ENCODE measurements at regions not wholly inside any gene's neighbourhood (a gene's known extent, or its start where the extent isn't known, plus 50 kb on each side); places are given as distances from the start of the nearest gene placed in this dataset.

DNA sequence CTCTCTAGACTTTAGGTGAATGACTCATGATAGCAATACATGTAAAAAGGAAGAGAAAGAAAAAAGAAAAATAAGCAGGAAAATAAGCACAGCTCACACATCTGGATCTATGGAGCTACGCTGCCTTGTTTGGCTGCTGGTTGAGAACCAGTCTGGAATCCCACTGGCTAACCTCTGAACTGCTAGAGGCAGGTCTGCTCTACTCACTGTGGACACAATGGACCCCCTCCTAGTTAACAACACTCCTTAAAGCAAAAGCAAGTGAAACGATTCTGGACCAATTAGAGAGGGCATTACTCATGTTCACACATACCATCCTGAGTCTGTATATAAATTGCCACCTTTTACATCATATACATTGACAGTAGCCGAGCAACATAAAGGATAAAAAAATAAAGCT, 383.2 kb upstream of the FLRT2 start:
- no peak for DNase-seq (ENCODE audit: low read depth in 1 of 2, low spot score in 1 of 2)
- TF ChIP-seq SPI1 (IDR thresholded peaks at IDR 0.05; ENCODE audit: borderline replicate concordance, low read depth) (no peak), CTCF (IDR thresholded peaks at IDR 0.05; ENCODE audit: insufficient read depth, low read length) (no peak), GABPA (IDR thresholded peaks at IDR 0.05; ENCODE audit: low read depth) (no peak), POLR2AphosphoS5 (IDR thresholded peaks at IDR 0.05; ENCODE audit: low read depth) (no peak)
- TF ChIP-seq, protein P1, sequence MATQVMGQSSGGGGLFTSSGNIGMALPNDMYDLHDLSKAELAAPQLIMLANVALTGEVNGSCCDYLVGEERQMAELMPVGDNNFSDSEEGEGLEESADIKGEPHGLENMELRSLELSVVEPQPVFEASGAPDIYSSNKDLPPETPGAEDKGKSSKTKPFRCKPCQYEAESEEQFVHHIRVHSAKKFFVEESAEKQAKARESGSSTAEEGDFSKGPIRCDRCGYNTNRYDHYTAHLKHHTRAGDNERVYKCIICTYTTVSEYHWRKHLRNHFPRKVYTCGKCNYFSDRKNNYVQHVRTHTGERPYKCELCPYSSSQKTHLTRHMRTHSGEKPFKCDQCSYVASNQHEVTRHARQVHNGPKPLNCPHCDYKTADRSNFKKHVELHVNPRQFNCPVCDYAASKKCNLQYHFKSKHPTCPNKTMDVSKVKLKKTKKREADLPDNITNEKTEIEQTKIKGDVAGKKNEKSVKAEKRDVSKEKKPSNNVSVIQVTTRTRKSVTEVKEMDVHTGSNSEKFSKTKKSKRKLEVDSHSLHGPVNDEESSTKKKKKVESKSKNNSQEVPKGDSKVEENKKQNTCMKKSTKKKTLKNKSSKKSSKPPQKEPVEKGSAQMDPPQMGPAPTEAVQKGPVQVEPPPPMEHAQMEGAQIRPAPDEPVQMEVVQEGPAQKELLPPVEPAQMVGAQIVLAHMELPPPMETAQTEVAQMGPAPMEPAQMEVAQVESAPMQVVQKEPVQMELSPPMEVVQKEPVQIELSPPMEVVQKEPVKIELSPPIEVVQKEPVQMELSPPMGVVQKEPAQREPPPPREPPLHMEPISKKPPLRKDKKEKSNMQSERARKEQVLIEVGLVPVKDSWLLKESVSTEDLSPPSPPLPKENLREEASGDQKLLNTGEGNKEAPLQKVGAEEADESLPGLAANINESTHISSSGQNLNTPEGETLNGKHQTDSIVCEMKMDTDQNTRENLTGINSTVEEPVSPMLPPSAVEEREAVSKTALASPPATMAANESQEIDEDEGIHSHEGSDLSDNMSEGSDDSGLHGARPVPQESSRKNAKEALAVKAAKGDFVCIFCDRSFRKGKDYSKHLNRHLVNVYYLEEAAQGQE (IDR thresholded peaks at IDR 0.05; ENCODE audit: insufficient replicate concordance, low read depth), result no peak
- Histone ChIP-seq H3K27me3 (ENCODE audit: insufficient read depth, poor library complexity, severe bottlenecking) (no peaks in the 10 kb centered on the region), H3K4me3 (replicated peaks; ENCODE audit: insufficient read depth, low read length) (no peak overlapping the region), H3K27ac (replicated peaks) (no peak overlapping the region)

- Histone ChIP-seq H3K27ac (replicated peaks) (no peak overlapping the region), H3K4me3 (replicated peaks; ENCODE audit: insufficient read depth, low read length) (no peak overlapping the region), H3K27me3 (ENCODE audit: insufficient read depth, poor library complexity, severe bottlenecking) (no peaks in the 10 kb centered on the region)
- no peak for TF ChIP-seq POLR2AphosphoS5 (IDR thresholded peaks at IDR 0.05; ENCODE audit: low read depth)
- TF ChIP-seq SPI1 (IDR thresholded peaks at IDR 0.05; ENCODE audit: borderline replicate concordance, low read depth), result no peak
- TF ChIP-seq GABPA (IDR thresholded peaks at IDR 0.05; ENCODE audit: low read depth), result no peak
- TF ChIP-seq, protein P1 (IDR thresholded peaks at IDR 0.05; ENCODE audit: insufficient replicate concordance, low read depth), result no peak
- TF ChIP-seq CTCF (IDR thresholded peaks at IDR 0.05; ENCODE audit: insufficient read depth, low read length), result no peak
- no peak for DNase-seq (ENCODE audit: low read depth in 1 of 2, low spot score in 1 of 2)
Measured at GRCh38 chr14:85150166-85150565, 379.8 kb upstream of the FLRT2 start.

- TF ChIP-seq CTCF (IDR thresholded peaks at IDR 0.05; ENCODE audit: insufficient read depth, low read length), result no peak
- TF ChIP-seq, protein P1 (IDR thresholded peaks at IDR 0.05; ENCODE audit: insufficient replicate concordance, low read depth), result no peak
- TF ChIP-seq SPI1 (IDR thresholded peaks at IDR 0.05; ENCODE audit: borderline replicate concordance, low read depth), result no peak
- no peak for TF ChIP-seq POLR2AphosphoS5 (IDR thresholded peaks at IDR 0.05; ENCODE audit: low read depth)
- TF ChIP-seq GABPA (IDR thresholded peaks at IDR 0.05; ENCODE audit: low read depth), result no peak
- H3K27me3 ChIP-seq (ENCODE audit: insufficient read depth, poor library complexity, severe bottlenecking), result no peaks in the 10 kb centered on the region
- DNase-seq (ENCODE audit: low read depth in 1 of 2, low spot score in 1 of 2), result no peak
- H3K4me3 ChIP-seq (replicated peaks; ENCODE audit: insufficient read depth, low read length), result no peak overlapping the region
- H3K27ac ChIP-seq (replicated peaks), result no peak overlapping the region
Measured at GRCh38 chr14:85154714-85155113, 375.2 kb upstream of the FLRT2 start.
